NCI-H510A (cell line): ENCODE measurements at regions not wholly inside any gene's neighbourhood (a gene's known extent, or its start where the extent isn't known, plus 50 kb on each side); places are given as distances from the start of the nearest gene placed in this dataset.
"Not testable (repeated sequence)": the region's sequence is repeated elsewhere in the genome, so short reads cannot be mapped to it uniquely, and the experiment has no call there.

Source experiments
- DNase-seq: peaks from one replicate; lab custom pipeline; 2025; lab: John Stamatoyannopoulos, UW

GRCh38 chr2:146696787-146697186 lies 1148.0 kb upstream of the ACVR2A start:
- DNase-seq: not testable (repeated sequence)

- DNase-seq: no peak
Measured at GRCh38 chr2:146681991-146682390, 1162.8 kb upstream of the ACVR2A start.

GRCh38 chr2:146678516-146678915 lies 1166.3 kb upstream of the ACVR2A start:
- DNase-seq: no peak

- no peak for DNase-seq
Measured at GRCh38 chr2:146677280-146677679, 1167.5 kb upstream of the ACVR2A start.

GRCh38 chr2:146669735-146670134 lies 1175.1 kb upstream of the ACVR2A start:
- no peak for DNase-seq

- DNase-seq: no peak
Measured at GRCh38 chr2:146666340-146666739, 1178.5 kb upstream of the ACVR2A start.

- no peak for DNase-seq
Measured at GRCh38 chr2:146665800-146666199, 1179.0 kb upstream of the ACVR2A start.

GRCh38 chr2:146661473-146662096 lies 1183.2 kb upstream of the ACVR2A start:
- DNase-seq: no peak

- DNase-seq: no peak
Measured at GRCh38 chr2:146659976-146660375, 1184.9 kb upstream of the ACVR2A start.

GRCh38 chr2:146652311-146652710 lies 1192.5 kb upstream of the ACVR2A start:
- DNase-seq: no peak

- no peak for DNase-seq
Measured at GRCh38 chr2:146651361-146651760, 1193.5 kb upstream of the ACVR2A start.

- peak; percentile 45 for DNase-seq
Measured at GRCh38 chr2:146642066-146642465, 1202.8 kb upstream of the ACVR2A start.

- DNase-seq: no peak
Measured at GRCh38 chr2:146634230-146635097, 1210.4 kb upstream of the ACVR2A start.

GRCh38 chr2:146633159-146633558 lies 1211.7 kb upstream of the ACVR2A start:
- no peak for DNase-seq

GRCh38 chr2:146632707-146633106 lies 1212.1 kb upstream of the ACVR2A start:
- no peak for DNase-seq

GRCh38 chr2:146624430-146625160 lies 1220.2 kb upstream of the ACVR2A start:
- DNase-seq: no peak

GRCh38 chr2:146623771-146624170 lies 1221.1 kb upstream of the ACVR2A start:
- no peak for DNase-seq

- no peak for DNase-seq
Measured at GRCh38 chr2:146621656-146622055, 1223.2 kb upstream of the ACVR2A start.

- no peak for DNase-seq
Measured at GRCh38 chr2:146615778-146616177, 1229.1 kb upstream of the ACVR2A start.

- DNase-seq: no peak
Measured at GRCh38 chr2:146608490-146608889, 1236.3 kb upstream of the ACVR2A start.

- no peak for DNase-seq
Measured at GRCh38 chr2:146604521-146604920, 1240.3 kb upstream of the ACVR2A start.

- no peak for DNase-seq
Measured at GRCh38 chr2:146602856-146603255, 1242.0 kb upstream of the ACVR2A start.

- DNase-seq: no peak
Measured at GRCh38 chr2:146602383-146602782, 1242.4 kb upstream of the ACVR2A start.
